Mesodermal cell (in vitro differentiated cells): ENCODE measurements at regions not wholly inside any gene's neighbourhood (a gene's known extent, or its start where the extent isn't known, plus 50 kb on each side); places are given as distances from the start of the nearest gene placed in this dataset.

Experiments used
- H3K27ac ChIP-seq: 2 replicates; pipeline ENCODE4 v1.7.0; 2013; ENCODE audit warnings: mild to moderate bottlenecking, low read depth, low read length, moderate library complexity; ENCODE audit not compliant: severe bottlenecking
- H3K36me3 ChIP-seq: 2 replicates; pipeline ENCODE4 v1.7.1; 2013; ENCODE audit warnings: mild to moderate bottlenecking, low read length, moderate library complexity; ENCODE audit not compliant: control insufficient read depth, insufficient read depth
- H3K4me1 ChIP-seq: one replicate; pipeline ENCODE4 v1.7.1; 2013; ENCODE audit warnings: mild to moderate bottlenecking, low read length; ENCODE audit not compliant: insufficient read depth, control insufficient read depth, poor library complexity, severe bottlenecking
- H3K4me3 ChIP-seq: 2 replicates; pipeline ENCODE4 v1.7.0; 2013; ENCODE audit warnings: low read length, control low read depth, mild to moderate bottlenecking; ENCODE audit not compliant: insufficient read depth, poor library complexity, severe bottlenecking; ENCODE audit errors: extremely low read depth
- H3K9me3 ChIP-seq: 2 replicates; pipeline ENCODE4 v1.7.1; 2013; ENCODE audit warnings: mild to moderate bottlenecking, low read length, moderate library complexity; ENCODE audit not compliant: control insufficient read depth
- WGBS, 2 experiments: methylation state at CpG; one replicate each; pipeline ENCODE4 v1.1.5; 2013; ENCODE audit warnings: missing lambda C conversion rate in 2 of 2; ENCODE audit not compliant: insufficient coverage in 2 of 2; 5-methylcytosine and 5-hydroxymethylcytosine counted together

DNA sequence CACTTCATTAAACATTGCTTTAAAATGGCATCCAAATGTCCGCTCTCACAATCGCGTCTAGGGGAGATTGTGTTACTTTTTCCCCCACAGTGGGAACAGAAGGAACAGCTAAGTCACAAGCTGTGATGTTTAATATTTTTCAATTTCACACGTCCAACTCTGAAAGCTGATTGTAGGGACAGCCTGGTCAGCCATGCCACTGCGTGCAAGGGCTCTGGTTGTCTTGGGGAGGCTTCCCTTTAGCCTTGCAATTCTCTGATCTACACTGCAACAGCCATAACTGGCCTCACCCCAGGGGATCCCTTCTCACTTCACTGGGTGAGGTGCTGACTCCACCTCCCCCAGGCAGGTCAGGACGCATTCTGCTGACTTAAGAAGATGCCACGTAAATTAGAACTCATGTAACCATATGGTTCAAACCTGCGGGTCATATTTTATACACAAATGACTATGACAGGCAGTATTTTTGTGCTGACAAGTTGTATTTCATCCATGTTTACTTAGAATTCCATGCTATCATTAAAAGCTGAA is 425.2 kb upstream of the NFE2L3 start:
- H3K36me3 ChIP-seq: no peaks in the 10 kb centered on the region
- WGBS, 2 experiments: 60 to 67% methylated on average over 2 to 7 of the region's 8 CpGs
- peak overlapping the region; percentile 70 for H3K27ac ChIP-seq
- no peaks in the 10 kb centered on the region for H3K9me3 ChIP-seq
- H3K4me1 ChIP-seq: peaks cover 9% of the 10 kb centered on the region
- no peak overlapping the region for H3K4me3 ChIP-seq

DNA sequence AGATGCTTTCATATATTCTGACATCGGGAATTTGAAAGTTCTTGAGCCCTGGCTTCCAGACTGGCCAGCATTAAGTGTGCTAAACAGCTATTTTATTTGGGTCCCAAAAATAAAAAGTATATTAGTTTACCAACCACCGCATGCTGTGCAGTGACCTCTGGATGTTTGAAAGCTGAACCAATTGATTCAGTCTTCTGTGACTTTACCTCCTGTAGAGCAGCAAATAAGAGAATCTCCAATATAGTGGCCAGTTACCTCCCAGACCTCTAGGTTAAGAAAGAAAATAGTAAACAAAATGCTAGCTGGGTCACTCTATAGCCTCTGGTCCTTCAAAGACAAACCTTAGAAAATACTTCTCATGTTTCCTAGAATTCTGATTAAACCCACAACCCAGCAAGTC is 424.6 kb upstream of the NFE2L3 start:
- Histone ChIP-seq H3K4me3 (no peak overlapping the region), H3K27ac (no peak overlapping the region), H3K36me3 (no peaks in the 10 kb centered on the region), H3K9me3 (no peaks in the 10 kb centered on the region), H3K4me1 (peaks cover 9% of the 10 kb centered on the region)
- 75% methylated on average over 2 of the region's 2 CpGs; no CpG with 5 or more reads in 1 of the 2 experiments for WGBS, 2 experiments

GRCh38 chr7:25727876-25728275 is 424.1 kb upstream of the NFE2L3 start:
- no peak overlapping the region for H3K27ac ChIP-seq
- no peaks in the 10 kb centered on the region for H3K9me3 ChIP-seq
- peaks cover 9% of the 10 kb centered on the region for H3K4me1 ChIP-seq
- no peaks in the 10 kb centered on the region for H3K36me3 ChIP-seq
- H3K4me3 ChIP-seq: no peak overlapping the region
- WGBS, 2 experiments: 85% methylated on average over 2 of the region's 2 CpGs; no CpG with 5 or more reads in 1 of the 2 experiments

DNA sequence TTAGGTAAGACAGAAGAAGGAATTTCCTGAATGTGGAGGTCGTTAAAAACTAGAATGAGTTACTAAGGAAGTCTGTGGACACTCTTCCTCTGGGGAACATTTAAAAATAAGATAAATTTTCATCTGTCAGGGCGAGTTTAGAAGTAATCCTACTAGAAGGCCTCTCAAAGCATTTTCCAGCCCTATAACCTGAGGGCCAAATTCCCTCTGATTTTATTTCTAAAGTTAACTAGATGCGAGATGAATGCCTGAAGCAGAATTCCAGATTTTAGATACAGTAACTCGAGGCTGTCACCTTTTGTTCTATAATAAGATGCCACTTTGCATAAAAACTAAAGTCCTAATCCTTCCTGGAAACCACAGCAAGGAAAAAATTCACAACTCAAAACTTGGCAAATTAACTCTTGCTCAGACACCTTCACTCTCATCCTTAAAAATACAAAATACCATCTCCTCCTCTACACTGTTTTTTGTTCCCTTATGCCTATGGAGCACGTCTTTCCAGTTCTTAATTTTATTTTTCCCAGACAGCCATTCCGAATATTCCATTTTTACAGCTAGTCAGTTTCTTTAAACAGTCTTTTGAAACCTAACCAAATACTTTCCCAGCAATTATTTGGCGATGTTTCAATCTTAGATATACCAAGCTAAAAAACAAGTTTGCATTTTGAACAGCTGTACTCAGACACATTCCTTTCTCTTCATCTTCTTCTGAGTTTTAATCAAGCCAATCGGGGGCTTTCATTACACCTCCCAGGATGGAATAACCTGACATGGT is 420.7 kb upstream of the NFE2L3 start:
- Histone ChIP-seq H3K4me1 (peaks cover 9% of the 10 kb centered on the region), H3K36me3 (no peaks in the 10 kb centered on the region)
- 73 to 85% methylated on average over 4 to 8 of the region's 8 CpGs for WGBS, 2 experiments

GRCh38 chr7:25731846-25732245 is 420.2 kb upstream of the NFE2L3 start:
- Histone ChIP-seq H3K4me3 (no peak overlapping the region), H3K27ac (no peak overlapping the region), H3K4me1 (peaks cover 8% of the 10 kb centered on the region), H3K9me3 (no peaks in the 10 kb centered on the region), H3K36me3 (no peaks in the 10 kb centered on the region)
- WGBS, 2 experiments: 67 to 83% methylated on average over 1 of the region's 3 CpGs

More for the DNA sequence above, 420.7 kb upstream of the NFE2L3 start:
- H3K27ac ChIP-seq: peak overlapping the region; percentile 2
- H3K9me3 ChIP-seq: no peaks in the 10 kb centered on the region
- H3K4me3 ChIP-seq: no peak overlapping the region

DNA sequence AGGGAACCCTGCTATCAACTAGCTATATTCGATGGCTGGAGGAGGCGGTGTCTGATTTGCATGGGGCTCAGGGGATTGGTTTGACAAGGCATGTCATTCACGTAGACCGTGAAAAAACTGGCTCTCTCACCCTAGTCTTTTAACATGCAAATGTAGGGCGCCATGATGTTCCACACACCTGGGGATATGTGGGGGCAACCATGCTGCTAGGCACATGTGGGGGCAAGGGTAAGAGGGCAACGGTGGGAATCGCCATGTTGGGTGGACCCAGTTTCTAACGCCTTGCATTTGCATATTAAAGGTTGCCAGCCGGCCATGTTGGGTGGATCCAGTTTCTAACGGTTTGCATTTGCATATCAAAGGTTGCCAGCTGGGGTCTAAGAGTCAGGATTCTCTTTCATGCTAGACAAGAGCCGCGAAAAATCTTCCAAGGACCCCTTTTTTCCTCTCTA is 419.2 kb upstream of the NFE2L3 start:
- Histone ChIP-seq H3K9me3 (no peaks in the 10 kb centered on the region), H3K36me3 (no peaks in the 10 kb centered on the region), H3K27ac (no peak overlapping the region), H3K4me3 (no peak overlapping the region), H3K4me1 (peaks cover 6% of the 10 kb centered on the region)
- 30 to 31% methylated on average over 7 to 9 of the region's 12 CpGs for WGBS, 2 experiments

DNA sequence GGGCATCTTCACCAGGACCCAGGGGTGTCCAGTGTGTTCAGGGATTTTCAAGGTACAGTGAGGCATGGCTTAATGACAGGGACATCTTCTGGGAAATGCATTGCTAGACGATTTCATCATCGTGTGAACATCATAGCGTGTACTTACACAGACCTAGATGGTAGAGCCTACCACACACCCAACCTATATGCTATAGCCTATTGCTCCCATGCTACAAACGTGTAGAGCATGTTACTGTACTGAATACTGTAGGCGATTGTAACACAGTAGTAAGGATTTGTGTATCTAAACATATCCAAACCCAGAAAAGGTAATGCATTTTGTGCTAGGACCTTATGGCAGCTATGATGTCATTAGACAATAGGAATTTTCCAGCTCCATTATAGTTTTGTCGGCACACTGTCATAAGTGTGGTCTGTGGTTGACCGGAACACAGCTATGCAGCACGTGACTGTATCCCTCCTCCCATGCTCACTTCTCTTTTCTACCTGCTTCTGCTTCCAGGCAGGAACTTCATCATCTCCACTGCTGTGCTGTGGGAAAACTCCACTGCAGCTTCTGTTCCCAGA is 416.2 kb upstream of the NFE2L3 start:
- H3K9me3 ChIP-seq: no peaks in the 10 kb centered on the region
- no peak overlapping the region for H3K4me3 ChIP-seq
- H3K36me3 ChIP-seq: no peaks in the 10 kb centered on the region
- WGBS, 2 experiments: 95 to 98% methylated on average over 5 to 6 of the region's 8 CpGs
- peaks cover 4% of the 10 kb centered on the region for H3K4me1 ChIP-seq
- H3K27ac ChIP-seq: no peak overlapping the region

GRCh38 chr7:25738528-25738927 is 413.5 kb upstream of the NFE2L3 start:
- Histone ChIP-seq H3K36me3 (no peaks in the 10 kb centered on the region), H3K4me1 (no peaks in the 10 kb centered on the region), H3K27ac (no peak overlapping the region), H3K4me3 (no peak overlapping the region), H3K9me3 (no peaks in the 10 kb centered on the region)
- 100% methylated on average over 1 of the region's 4 CpGs; no CpG with 5 or more reads in 1 of the 2 experiments for WGBS, 2 experiments

GRCh38 chr7:25739143-25739542 is 412.9 kb upstream of the NFE2L3 start:
- H3K36me3 ChIP-seq: no peaks in the 10 kb centered on the region
- H3K9me3 ChIP-seq: no peaks in the 10 kb centered on the region
- H3K4me1 ChIP-seq: no peaks in the 10 kb centered on the region
- no peak overlapping the region for H3K27ac ChIP-seq
- 92 to 100% methylated on average over 2 of the region's 2 CpGs for WGBS, 2 experiments
- no peak overlapping the region for H3K4me3 ChIP-seq

GRCh38 chr7:25742316-25742715 is 409.7 kb upstream of the NFE2L3 start:
- Histone ChIP-seq H3K9me3 (no peaks in the 10 kb centered on the region), H3K27ac (no peak overlapping the region), H3K36me3 (no peaks in the 10 kb centered on the region), H3K4me1 (no peaks in the 10 kb centered on the region), H3K4me3 (no peak overlapping the region)
- WGBS, 2 experiments: 87 to 89% methylated on average over 3 of the region's 3 CpGs
